ENCODE measurements at regions not wholly inside any gene's neighbourhood (a gene's known extent, or its start where the extent isn't known, plus 50 kb on each side); places are given as distances from the start of the nearest gene placed in this dataset.

DNA sequence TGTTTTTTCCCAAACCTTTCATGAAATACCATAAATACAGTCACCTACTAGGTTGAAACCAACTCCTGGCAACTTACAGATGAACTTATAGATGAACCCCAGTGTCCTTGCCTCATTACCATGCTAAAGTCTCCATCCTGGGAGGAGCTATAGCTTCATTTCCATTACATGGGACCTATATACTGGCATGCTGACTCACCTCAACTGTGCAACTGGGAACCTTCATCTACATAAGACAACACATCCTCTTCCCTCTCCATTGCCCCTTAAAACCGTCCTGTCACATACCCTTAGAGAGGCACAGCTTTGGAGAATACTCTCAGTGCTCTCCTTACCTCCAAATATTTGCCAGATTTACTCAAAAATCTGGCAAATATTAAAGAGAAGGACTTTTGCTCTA is 638.3 kb downstream of the HTR1A start:
- no peak for DNase-seq (ENCODE audit: low spot score)

DNA sequence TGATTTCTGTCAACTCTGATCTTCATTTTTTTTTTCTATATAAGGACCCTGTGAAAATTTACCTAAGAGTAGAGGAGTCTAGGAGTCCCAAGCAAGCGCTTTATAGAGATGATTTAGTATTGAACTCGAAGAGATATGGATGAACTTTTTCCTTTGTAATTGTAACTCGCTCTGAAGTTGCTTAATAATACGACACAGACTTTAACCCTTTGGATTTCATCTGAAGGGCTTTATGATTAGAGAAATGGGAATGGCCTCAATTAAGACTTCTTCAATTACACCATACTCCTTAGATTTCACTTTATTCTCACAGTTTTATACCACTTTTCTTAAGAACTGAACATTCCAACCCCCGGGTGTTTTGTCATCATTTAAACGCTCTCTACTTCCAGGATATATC is 647.7 kb downstream of the HTR1A start:
- DNase-seq (ENCODE audit: low spot score), result no peak

DNA sequence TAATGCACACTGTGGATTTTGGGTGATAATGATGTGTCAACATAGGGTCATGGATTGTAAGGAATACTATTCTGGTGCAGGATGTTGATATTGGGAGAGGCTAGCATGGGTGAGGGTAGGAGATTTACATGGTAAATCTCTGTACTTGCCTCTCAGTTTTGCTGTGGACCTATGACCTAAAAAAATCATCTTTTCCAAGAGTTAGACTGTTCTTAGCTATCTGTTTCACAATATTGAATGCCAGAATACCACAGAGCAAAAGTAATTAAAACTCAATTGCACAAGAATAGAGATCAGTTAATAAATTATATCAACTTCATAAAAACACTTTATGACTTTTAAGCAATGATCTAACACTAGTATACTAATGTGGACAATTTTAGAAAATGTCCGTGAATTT is 651.6 kb downstream of the HTR1A start:
- DNase-seq (ENCODE audit: low spot score), result no peak

GRCh38 chr5:63306909-63307308 is 655.3 kb downstream of the HTR1A start:
- DNase-seq (ENCODE audit: low spot score), result no peak

DNA sequence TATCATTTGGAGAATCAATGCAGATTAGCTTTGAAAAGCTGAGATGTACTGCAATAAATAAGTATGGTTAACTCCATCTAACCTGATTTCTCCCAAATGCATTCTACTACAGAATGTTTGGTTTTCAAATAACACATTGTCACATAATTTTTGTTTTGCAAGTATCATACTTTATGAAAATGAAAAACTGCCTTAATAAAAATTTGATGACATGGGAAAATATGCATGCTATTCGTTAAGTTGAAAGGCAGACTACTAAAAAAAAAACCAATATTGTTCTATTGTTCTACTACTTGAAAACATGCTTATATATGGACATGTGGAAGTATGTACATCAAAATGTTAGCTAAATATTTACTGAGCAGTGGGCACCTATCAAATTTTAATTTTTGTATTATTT is 668.9 kb downstream of the HTR1A start:
- no peak for DNase-seq (ENCODE audit: low spot score)

GRCh38 chr5:63286724-63287123 is 675.5 kb downstream of the HTR1A start:
- no peak for DNase-seq (ENCODE audit: low spot score)

DNA sequence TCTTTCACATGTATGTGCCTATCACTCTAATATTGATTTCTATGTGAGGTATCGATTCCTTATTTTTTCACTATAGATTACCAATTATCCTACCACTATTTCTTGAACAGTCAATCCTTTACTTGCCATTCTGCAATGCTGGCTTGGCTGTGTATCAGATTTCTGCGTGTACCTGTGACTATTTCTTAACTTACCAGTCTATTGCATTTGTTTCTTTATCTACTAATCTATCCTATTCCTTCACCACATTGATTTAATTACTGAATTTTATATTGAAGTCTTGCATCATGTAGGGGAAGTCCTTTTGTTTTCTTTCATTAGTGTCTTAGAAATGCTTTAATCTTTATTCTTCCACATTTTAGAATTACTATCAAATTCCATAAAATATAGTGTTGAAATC is 684.8 kb downstream of the LRRC70 start:
- DNase-seq (ENCODE audit: low spot score), result no peak

DNA sequence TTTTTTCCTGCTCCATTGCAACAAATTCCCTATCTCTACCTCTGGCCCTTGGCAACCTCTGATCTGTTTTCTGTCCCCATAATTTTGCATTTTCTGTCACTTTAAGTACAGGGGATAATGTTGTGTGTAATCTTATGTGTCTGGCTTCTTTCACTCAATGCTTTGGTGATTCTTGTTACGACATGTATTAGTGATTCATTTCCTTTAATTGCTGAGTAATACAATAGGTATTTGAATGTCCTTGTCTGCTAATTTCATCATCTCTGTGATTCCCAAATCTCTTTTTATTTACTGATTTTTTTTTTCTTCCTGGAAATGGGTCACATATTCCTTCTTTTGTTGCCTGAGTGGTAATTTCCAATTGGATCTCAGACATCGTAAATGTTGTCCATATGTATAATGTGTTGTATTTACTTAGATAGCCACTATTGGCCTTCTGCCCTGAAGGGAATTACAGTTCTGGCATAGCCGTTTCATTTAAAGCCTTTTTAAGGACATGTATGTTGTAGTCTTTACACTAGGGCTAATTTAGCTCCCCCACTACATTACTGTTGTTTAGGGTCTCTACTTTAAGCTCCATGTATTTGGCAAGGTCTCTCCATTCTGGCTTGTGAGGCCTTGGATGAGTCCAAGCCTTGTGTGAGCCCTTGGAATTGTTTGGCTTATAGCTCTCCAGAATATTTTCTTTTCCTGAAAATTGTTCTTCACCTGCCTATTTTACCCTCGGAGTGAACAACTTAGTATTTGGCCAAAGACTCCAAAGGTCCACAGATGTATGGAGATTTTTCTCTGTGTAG is 683.8 kb downstream of the LRRC70 start:
- no peak for DNase-seq (ENCODE audit: low spot score)

DNA sequence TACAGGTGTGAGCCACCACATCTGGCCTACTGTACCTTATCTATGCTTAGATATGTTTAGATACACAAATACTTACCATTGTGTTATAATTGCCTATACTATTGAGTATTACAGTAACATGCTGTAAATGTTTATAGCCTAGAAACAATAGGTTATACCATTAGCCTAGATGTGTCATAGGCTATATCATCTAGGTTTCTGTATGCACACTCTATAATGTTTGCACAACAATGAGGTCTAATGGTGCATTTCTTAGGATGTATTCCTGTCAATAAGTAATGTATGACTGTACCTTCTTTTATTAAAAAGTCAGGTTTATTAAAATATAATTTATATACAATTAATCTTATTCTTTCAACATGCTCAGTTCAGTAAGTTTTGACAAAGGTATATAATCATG is 683.1 kb downstream of the LRRC70 start:
- no peak for DNase-seq (ENCODE audit: low spot score)

GRCh38 chr5:63255594-63255993 is 677.0 kb downstream of the LRRC70 start:
- DNase-seq (ENCODE audit: low spot score), result no peak

DNA sequence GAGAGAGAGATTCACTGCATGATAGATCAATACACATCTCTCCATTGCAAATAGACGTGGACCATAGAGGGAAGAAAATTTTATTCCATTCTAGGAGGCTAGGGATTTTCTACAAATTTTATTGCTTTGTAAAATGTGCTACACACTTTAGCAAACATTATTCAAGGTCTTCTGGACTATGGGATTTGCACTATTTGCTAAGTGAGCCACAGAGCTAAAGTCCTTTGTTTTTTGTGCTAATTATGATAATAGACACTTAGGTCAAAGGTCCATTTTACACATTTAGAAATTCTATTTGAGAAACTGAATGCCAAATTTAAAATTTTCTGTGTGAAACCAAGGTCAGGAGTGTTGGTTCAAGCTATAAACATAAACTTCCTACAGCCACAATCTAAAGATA is 672.3 kb downstream of the LRRC70 start:
- no peak for DNase-seq (ENCODE audit: low spot score)

DNA sequence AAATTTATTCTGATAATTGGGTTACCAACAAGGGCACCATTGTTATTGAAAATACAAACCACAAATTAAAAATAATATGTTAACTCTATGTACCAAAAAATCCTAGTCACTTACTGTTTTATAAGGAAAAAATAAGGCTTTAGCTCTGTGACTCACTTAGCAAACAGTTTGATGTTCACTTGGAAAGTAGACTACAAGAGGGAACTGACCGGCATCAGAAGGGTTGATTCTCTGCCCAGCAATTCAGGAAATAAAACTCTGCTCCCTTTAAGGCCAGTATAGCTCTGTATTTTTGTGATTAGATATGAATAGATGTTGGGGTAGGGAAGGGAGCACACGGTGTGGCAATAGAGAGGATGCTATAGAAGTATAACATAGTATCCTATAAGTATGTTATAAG is 671.3 kb downstream of the LRRC70 start:
- DNase-seq (ENCODE audit: low spot score), result no peak

- DNase-seq (ENCODE audit: low spot score), result no peak
Measured at GRCh38 chr5:63247651-63248050, 669.0 kb downstream of the LRRC70 start.

DNA sequence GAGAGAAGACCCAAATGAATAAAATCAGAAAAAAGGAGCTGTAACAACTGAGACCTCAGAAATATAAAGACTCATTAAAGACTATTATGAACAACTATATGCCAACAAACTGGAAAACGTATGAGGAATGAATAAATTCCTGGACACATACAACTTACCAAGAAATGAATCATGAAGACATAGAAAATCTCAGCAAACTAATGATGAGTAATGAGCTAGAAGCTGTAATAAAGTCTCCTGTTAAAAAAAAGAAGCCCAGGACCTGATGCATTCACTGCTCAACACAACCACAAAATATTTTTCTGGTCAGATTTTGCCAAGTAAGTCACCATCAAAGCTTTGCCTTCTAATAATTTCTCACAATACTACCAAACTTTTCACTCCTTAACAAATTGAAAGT is 666.7 kb downstream of the LRRC70 start:
- no peak for DNase-seq (ENCODE audit: low spot score)

DNA sequence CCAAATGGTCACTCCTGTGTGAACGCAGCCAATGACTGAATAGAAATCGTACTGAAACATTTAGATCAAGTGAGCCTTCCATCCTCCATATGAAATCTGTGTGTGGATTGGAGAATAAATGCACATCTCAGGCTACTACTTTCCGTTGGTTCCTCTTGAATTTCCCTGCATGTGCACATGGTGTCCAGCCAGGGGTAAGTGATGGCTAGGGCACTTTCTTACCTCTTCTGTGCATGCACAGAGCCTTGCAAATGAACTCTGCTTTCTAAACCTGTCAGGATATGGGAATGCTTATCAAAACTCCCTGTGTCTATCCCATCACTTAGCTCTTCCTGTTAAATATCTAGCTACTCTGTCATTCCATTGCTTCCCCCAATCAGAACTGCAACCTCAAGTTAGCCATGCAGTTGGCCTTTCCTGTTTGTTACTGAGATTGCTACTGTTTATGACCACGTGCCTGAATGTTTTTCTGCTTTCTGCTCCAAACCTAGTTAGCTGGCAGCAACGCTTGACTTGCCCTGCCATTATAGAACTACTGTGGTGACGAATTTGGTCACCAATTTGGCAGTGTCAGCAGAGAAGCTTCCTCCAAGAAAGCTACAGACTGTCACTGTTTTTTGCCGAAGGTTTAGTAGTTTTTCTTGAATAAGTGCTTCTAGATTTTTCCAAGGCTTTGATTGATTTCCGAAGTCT is 661.6 kb downstream of the LRRC70 start:
- no peak for DNase-seq (ENCODE audit: low spot score)

- no peak for DNase-seq (ENCODE audit: low spot score)
Measured at GRCh38 chr5:63233911-63234310, 655.3 kb downstream of the LRRC70 start.

DNA sequence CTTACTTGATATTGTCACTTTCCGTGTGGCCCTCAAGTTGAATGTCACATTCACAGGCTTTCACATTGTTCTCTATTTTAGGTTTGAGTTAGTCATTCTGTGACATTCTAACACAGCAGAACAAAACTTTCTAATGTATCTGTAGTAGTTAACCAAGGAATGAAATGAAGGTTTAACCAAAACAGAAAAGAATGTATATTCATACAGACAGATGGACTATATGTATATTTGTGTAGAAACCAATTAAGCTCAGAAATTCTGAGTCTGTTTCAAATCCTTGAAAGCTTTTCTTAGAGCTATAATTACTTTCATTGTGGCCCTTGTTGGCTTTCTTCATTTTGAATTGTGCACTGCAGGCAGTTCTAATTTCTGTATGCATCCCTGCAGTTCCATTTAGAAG is 654.7 kb downstream of the LRRC70 start:
- DNase-seq (ENCODE audit: low spot score), result no peak

DNA sequence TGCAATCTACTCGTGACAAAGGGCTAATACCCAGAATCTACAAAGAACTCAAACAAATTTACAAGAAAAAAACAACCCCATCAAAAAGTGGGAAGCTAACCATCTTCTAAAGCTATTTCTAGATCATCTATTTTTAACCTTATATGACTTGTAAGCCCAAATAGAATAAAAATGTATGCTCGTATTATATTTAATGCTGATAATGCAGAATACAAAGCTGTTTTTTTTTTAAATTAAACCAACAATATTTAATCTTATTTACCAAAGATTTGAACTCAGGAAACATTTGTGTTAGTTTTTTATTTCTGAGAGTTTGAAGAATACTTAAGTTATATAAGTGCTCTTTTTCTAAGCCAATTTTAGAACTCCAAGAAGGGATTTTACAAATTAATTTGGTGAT is 652.1 kb downstream of the LRRC70 start:
- DNase-seq (ENCODE audit: low spot score), result no peak

- DNase-seq (ENCODE audit: low spot score), result no peak
Measured at GRCh38 chr5:63228154-63228553, 649.5 kb downstream of the LRRC70 start.

DNA sequence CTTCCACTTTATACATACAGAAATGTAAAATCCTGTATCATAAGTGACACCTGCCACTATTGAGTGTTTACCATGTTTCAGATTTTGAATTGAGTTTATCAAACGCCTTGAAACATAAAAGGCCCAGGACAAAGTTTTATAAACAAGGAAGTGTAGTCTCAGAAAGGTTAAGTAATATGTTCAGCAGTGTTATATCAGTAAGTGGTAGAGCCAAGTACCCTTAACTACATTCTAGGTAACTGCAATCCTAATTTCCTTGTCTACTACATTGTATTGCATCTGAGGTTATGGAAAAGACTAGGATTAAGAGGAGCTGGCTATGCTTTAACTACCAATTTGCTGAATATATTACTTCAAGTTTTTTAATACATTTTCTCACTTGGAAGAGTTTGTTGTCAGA is 641.6 kb downstream of the LRRC70 start:
- DNase-seq (ENCODE audit: low spot score), result no peak

- no peak for DNase-seq (ENCODE audit: low spot score)
Measured at GRCh38 chr5:63217422-63217821, 638.8 kb downstream of the LRRC70 start.

DNA sequence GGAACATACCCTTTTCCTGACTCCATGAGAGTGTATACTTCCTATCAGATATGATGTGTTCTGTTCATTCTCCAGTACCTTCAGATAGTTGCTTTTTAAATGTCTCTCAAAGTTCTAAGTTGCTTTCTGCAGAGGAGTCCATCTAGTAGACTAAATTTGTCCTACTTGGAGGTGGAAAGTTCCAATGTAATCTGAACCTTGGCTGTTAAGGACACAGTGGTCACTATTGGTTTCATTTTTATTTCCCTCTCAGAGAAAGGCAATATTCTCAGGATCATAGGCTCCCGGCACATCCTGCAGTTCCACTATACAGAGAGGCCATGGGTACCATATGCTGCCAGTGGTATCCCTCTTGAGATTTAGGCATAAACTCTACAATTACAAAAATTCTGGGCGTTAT is 634.6 kb downstream of the LRRC70 start:
- DNase-seq (ENCODE audit: low spot score), result no peak

GRCh38 chr5:63211448-63212132 is 633.0 kb downstream of the LRRC70 start:
- DNase-seq (ENCODE audit: low spot score), result no peak

All from D341Med (cell line).